ENCODE measurements at regions not wholly inside any gene's neighbourhood (a gene's known extent, or its start where the extent isn't known, plus 50 kb on each side); places are given as distances from the start of the nearest gene placed in this dataset.

- TF ChIP-seq ZNF274 (IDR thresholded peaks at IDR 0.05; ENCODE audit: low read depth, low read length): no peak
- no peak for TF ChIP-seq YY1 (IDR thresholded peaks at IDR 0.05; ENCODE audit: insufficient read depth, insufficient read length)
- no peak for TF ChIP-seq SUZ12 (IDR thresholded peaks at IDR 0.05; ENCODE audit: extremely low read depth, insufficient read depth, insufficient read length)
These were observed 94.8 kb upstream of the DCLK2 start for GRCh38 chr4:149983401-149983800.
